ENCODE measurements at regions not wholly inside any gene's neighbourhood (a gene's known extent, or its start where the extent isn't known, plus 50 kb on each side); places are given as distances from the start of the nearest gene placed in this dataset.
"Not testable (repeated sequence)": the region's sequence is repeated elsewhere in the genome, so short reads cannot be mapped to it uniquely, and the experiment has no call there.

DNA sequence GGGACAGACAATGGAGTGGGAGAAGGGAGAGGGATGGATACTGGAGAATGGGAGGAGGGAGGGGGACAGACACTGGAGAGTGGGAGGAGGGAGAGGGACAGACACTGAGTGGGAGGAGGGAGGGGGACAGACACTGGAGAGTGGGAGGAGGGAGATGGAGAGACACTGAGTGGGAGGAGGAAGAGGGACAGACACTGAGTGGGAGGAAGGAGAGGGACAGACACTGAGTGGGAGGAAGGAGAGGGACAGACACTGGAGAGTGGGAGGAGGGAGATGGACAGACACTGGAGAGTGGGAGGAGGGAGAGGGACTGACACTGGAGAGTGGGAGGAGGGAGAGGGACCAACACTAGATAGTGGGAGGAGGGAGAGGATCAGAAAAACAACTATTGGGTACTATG is 426.7 kb upstream of the PMFBP1 start:
- DNase-seq (ENCODE audit: low read depth): no peak

DNA sequence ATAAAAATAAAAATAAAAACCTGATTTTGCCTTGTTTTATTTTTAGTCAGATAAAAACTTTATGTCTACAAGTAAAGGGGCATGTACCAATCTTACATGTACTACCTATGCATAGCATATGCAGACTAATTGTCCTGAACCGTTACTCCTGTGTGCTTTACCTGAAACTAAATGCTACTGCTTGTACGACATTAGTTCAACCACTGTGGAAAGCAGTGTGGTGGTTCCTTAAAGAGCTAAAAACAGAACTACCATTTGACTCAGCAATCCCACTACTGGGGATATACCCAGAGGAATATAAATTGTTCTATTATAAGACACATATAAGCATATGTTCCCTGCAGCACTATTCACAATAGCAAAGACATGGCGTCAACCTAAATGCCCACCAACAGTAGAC is 426.0 kb upstream of the PMFBP1 start:
- no peak for DNase-seq (ENCODE audit: low read depth)

DNA sequence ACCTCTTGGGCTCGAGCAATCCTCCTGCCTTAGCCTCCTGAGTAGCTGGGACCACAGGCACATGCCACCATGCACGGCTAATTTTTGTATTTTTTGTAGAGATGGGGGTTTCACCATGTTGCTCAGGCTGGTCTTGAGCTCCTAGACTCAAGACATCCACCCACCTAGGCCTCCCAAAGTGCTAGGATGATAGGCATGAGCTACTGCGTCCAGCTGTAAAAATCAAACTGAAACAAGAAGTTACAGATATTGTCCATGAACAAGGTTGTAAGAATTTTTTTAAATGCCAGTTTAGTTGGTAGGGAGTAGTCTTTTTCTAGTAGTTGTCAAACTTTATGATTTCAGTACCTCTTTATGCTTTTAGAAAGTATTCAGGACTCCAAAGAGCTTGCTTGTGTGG is 424.4 kb upstream of the PMFBP1 start:
- no peak for DNase-seq (ENCODE audit: low read depth)

DNA sequence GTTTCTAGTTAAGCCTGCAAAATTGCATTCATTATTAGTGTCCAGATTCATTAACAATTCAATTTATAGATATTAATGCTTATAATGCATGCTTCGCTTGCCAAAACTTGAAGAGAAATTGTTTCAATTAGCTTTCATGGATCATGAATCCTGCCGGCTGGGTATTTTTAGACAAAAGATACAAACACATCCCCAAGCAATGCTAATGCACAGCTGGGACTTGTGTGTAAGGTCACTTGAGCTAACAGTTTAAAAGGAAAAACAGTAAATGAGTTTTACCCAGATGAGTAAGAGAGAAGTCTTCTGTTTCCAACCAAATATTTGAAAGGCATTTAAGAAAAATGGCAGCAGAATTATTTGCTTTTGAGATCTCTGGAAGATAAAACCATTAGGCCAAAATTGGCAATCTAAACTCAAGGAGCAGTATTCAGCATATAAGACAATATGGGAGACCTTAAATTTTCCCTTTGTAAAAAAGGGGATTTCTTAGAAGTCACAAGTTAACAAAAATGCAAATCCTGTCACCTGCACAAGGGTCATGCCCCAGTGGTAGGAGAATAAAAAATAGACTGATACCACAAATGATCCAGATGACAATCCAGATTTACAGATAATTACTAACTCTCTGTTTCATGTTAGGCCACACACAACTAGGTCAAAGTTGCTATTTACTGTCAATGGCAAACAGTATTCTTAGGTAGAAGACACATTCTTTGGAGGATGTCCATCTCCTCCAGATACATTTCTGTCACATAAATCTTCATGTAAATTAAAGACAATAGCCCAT is 418.4 kb upstream of the PMFBP1 start:
- DNase-seq (ENCODE audit: low read depth): no peak

DNA sequence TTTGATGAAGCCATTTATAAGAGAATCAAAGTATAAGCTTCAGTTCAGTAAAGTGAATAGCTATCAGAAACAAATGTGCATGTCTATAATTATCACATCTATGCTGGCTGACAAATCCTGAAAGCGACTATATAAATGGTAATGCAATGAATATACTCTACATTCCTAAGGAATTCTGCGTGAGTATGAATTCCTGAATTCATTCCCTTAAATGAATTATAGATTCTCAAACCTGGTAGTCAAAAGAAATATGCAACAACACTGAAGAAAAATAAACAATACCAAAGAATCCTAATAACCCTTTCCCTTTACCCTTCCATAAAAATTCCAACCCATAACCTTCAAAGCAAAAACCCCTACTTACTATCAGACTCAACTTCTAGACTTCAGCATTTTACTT is 416.6 kb upstream of the PMFBP1 start:
- no peak for DNase-seq (ENCODE audit: low read depth)

DNA sequence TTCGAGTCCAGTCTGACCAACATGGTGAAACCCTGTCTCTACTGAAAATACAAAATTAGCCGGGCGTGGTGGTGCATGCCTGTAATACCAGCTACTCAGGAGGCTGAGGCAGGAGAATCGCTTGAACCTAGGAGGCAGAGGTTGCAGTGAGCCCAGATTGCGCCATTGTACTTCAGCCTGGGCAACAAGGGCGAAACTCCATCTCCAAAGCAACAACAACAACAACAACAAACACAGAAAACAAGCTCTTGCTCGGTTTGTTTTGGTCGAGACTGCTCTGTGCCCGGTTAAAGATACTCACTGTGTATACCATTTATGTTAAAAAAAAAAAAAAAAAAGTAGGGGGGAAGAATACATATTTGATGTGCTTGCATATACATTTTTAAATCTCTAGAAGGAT is 406.1 kb upstream of the PMFBP1 start:
- DNase-seq (ENCODE audit: low read depth): not testable (repeated sequence)

DNA sequence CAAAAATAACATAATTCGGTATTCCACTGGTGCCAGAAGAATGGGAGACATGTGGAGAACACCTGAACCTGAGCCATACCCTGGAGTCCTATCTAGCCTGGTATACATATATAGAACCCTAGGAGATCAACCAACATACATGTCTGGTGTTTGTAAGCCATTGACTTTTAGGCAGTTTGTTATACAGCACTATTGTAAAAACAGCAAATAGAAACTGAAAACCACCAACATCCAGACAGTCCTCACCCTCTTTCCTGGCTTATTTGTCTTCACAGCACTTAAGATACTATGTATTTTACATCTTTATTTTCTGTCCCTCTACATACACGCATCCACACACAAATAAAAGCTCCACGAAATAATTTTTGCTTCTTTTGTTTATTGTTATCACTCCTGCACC is 404.2 kb upstream of the PMFBP1 start:
- no peak for DNase-seq (ENCODE audit: low read depth)

DNA sequence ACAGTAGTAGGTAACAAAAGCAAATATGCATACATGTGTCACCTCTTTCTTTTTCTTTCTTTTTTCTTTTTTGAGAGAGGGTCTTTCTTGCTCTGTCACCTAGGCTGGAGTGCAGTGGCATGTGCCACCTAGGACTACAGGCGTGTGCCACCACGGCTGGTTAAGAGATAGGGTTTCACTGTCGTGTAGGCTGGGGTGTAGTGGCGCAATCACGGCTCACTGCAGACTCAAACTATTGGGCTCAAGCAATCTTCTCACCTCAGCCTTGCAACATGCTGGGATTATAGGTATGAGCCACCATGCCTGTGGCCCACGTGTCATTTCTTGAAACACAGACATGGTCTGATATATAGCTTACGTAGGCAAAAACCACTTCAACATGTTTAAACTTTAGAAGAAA is 397.7 kb upstream of the PMFBP1 start:
- no peak for DNase-seq (ENCODE audit: low read depth)

DNA sequence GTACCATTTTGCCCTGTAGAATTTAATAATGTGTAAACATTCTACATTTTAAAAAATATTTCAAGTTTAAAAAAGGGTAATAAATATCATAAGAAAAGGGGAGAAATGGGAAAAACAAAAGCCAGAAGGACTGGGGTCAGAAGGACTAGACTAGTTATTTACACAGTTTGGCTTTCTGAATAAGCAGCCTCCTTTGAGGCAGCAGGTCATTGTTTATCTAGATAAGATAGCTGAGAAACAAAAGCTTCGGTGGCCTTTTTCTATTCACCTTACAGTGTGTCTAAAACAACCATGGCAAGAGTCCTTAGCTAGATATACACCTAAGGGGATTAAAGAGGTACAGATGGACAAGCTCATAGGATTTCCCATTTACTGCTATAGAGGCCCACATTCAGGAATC is 396.5 kb upstream of the PMFBP1 start:
- DNase-seq (ENCODE audit: low read depth): no peak

DNA sequence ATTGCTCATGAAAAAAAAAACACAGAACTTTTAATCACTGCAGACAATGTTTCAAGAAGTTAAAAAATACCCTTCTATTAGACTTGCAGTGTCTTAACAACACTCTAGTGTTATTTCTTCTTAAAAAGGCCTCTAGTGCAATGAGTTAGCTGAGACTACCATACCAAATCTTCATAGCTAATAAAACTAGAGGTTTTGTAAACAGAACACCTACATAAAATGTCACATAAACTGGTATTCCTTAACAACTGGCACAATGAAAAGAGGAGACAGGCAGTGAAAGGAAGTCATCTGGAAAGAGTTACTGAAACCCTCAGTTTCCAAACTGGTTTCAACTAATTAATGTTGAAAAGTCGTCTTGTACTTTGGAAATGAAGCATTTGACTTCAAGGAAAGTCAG is 394.2 kb upstream of the PMFBP1 start:
- no peak for DNase-seq (ENCODE audit: low read depth)

DNA sequence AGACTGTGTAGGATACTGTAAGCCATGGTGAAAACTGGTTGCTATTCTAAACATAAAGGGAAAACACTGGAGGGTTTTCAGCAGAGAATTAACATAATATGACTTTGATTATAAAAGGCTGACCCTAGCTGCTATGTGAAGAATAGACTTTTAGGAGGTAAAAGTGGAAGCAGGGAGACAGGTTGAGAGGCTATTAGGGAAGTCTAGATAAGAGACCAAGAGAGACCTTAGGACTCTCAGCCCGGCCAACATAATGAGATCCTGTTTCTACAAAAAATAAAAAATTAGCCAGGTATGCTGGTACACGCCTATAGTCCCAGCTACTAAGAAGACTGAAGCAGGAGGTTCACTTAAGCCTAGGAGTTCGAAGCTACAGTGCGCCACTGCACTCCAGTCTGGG is 393.2 kb upstream of the PMFBP1 start:
- DNase-seq (ENCODE audit: low read depth): no peak

DNA sequence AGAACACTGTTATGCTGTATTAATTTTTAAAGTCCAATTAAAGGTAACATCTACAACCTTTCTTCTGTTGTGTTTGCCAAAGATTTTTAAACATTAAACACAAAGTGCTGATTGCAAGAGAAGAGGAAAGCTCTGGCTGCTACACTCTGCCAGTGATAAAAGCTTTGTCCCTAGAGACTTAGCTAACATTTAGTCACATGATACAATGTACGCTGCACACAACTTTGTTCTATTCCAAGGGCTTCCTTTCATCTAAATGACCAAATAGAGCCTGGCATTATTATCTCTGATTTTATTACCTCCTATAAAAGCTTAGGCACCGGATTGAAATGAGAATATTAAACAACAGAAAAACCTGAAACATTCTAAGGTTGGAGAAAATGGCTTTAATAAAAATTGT is 388.7 kb upstream of the PMFBP1 start:
- DNase-seq (ENCODE audit: low read depth): peak; percentile 17

DNA sequence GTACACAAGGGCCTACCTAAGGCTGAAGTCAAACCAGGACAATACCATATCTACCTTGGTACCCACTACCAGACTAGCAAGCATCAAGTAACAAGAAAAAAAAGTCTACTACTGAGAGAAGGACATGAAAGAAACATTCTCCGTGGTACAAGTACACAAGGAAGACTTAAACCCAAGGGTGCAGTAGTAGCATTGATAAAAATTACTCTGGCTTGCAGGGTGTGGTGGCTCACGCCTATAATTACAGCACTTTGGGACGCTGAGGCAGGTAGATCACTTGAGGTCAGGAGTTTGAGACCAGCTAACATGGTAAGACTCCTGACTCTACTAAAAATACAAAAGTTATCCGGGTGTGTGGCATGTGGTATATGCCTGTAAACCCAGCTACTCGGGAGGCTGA is 386.5 kb upstream of the PMFBP1 start:
- no peak for DNase-seq (ENCODE audit: low read depth)

DNA sequence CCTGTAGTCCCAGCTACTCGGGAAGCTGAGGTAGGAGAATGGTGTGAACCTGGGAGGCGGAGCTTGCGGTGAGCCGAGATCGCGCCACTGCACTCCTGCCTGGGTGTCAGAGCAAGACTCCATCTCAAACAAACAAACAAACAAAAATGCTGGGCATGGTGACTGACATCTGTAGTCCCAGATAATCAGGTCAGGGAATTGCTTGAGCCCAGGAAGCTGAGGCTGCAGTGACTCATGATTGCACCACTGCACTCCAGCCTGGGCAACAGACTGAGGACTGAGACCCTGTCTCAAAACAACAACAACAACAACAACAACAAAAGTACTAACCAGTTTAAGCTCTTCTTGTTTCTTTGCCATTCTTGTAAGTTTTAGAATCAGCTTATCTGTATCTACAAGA is 383.0 kb upstream of the PMFBP1 start:
- DNase-seq (ENCODE audit: low read depth): peak; percentile 19

DNA sequence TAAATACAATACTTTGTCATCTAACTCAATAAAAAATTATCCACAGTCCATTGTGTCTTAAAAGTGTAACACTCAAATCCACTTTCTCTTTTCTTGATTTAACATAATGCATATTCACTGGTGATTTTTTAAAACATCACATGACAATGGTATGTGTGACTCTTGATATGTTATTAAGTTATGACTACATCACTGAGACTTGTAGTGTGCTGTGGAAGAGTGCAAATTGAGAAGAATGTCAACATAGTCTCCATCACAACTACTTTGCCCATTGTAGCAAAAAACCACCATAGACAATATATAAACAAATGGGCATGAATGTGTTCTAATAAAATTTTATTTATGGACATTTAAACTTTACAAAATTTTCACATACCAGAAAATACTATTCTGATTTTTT is 380.7 kb upstream of the PMFBP1 start:
- DNase-seq (ENCODE audit: low read depth): no peak

DNA sequence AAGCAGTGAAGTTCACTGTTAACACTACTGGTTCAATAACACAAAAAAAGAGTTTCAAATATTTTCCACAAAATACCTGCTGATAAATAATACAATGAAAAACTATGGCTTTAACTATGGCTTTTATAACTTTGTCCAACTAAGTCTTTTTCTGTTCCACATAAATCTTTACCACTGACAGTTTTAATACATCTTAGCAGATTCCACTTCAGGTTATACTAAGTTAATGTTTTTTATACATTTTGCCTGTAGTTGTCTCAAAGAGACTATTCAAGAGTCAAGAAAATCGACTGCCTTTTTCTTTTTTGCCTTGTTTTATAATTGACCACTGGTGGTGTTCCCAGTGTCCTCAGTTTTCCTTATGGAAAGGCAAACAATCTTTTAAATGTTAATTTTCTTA is 379.7 kb upstream of the PMFBP1 start:
- DNase-seq (ENCODE audit: low read depth): no peak

DNA sequence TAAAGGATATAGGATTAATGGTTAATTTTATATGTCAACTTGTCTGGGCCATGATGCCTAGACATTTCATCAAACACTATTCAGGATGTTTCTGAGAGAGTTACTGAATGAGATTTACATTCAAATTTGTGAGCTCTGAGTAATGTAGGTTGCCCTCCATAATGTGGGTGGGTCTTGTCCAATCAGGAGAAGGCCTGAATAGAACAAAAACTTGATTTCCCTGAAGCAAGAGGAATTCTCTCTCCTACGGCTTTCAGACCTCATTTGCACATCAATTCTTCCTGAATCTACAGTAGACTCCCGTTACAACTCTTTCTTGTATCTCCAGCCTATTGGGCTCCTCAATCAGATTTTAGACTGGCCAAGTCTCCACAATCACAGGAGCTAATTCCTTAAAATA is 377.9 kb upstream of the PMFBP1 start:
- DNase-seq (ENCODE audit: low read depth): no peak

DNA sequence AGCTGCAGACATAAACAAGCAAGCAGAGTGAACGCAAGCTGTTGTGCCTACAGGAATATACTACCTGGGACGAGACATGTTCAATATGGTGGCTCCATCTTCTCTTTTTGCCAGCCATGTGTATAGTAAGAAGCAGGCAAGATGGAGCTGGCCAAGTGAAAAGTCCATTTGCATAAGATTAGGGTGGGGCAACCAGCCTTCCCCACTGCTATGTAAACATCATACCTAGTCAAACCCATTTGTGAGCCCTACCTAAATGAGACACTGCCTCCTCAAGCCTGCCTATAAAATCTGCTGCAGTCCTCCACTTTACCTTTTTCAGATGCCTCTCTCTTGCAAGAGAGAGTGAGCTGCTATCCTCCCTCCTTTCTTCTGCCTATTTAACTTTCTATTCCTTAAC is 370.1 kb upstream of the PMFBP1 start:
- DNase-seq (ENCODE audit: low read depth): no peak

DNA sequence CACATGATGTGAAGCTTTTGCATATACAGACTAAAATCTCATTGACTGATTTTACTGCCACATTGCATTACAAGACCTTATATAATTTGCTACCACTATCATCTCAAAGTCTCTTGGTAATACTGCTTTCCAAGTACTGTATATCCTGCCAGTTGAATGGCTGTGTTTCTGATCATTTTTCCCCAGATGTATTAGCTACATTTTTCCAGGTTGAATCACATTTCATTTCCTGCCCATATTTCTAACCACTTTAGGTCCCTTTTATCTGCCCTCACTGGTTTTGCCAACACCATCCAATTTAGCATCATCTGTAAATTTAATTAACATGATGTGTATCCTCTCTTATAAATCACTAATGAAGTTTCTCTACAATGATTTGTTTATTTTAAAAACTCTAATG is 365.7 kb upstream of the PMFBP1 start:
- DNase-seq (ENCODE audit: low read depth): peak; percentile 74

DNA sequence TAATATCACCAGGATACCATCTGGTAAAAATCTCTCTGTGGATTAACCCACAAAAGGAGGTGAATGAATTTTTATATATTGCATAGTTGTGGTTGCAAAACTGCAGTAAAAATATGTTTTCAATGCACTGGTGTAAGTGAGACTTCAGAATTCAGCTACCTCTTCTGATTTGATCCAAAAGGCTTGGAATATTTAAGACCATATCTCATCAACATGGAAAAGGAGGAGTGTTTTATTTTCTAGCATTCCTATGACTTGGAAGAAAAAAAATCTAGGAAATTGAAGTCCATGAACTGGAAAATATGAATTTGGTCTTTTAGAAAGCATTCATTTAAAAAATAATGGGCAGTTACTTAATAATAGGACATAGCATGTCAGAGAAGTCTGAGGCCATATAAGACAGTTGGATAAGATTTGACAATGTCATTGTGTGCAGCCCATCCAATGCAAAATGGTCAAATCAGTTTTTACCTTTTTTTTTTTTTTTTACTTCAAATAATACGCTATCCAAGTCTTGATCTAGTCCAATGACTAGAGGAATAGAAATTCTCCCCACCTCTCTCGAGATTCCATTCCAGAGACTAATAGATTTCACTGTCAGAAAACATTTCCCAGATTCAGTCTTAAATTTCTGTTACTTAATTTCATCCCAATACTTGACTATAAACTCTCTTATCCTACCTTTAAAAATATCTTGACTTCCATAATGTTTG is 364.9 kb upstream of the PMFBP1 start:
- peak; percentile 64 for DNase-seq (ENCODE audit: low read depth)

DNA sequence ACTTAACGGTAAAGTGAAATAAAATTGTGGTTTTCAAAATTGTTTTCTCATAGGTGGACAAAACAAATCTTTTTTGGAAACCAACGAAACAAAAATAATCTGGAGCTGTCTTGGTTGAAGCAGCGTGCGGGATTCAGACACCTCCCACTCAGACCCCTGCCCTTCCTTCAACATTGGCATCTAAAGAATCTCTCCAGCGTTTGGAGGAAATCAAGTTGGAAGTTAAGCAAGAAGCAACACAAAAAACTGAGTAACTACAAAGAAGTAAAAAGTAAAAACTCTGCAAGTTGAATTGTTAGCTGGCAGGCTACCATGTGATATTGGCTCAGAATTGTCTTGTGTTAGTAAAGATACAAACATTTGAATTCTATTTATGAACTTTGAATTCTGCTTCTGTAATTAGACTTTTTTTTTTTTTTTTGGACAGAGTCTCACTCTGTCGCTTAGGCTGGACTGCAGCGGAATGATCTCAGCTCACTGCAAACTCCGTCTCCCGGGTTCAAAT is 361.0 kb upstream of the PMFBP1 start:
- DNase-seq (ENCODE audit: low read depth): no peak

DNA sequence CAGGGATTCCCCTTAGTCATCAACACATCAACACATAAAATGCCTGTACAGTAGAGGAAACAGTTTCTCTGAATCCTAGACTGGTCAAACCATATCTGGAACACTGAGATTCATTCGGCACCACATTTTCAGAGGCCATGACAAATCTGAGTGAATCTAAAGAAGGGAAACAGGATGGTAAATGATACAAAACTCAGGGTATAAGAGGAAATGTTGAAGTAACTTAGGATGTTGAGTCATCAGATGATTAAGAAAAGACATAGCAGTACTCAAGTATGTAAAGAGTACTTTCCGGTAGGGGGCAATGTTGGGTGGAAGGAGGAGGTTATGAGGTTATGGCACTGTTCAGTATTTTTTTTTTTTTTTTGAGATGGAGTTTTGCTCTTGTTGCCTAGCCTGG is 358.5 kb upstream of the PMFBP1 start:
- DNase-seq (ENCODE audit: low read depth): peak; percentile 76

DNA sequence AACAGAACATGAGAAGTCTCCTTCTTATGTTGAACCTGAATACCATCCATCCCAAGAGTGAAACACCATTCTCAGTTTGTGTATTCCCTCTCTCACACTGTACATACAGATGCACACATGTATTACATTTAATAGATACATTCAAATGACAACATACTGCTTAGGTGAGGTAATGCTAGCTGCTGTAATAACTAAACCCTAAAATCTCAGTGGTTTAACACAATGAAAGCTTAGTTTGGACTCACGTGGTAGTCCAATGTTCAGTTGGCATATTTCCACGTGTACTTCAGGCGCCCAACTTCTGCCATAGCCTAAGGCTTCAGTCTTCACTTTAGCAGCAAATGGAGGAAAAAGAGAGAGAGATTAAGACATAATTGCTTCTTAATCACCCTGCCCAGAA is 351.1 kb upstream of the PMFBP1 start:
- no peak for DNase-seq (ENCODE audit: low read depth)

All from LHCN-M2 (cell line).